Esophagus (tissue), 2 donors: ENCODE measurements at regions not wholly inside any gene's neighbourhood (a gene's known extent, or its start where the extent isn't known, plus 50 kb on each side); places are given as distances from the start of the nearest gene placed in this dataset.

Source experiments
- H3K27ac ChIP-seq, 2 donors: one replicate each; pipeline ENCODE4 v1.5.1; 2013; ENCODE audit warnings: low read depth in 2 of 2, mild to moderate bottlenecking in 2 of 2, inconsistent platforms in 1 of 2, low read length in 1 of 2, moderate library complexity in 1 of 2
- H3K27me3 ChIP-seq, 2 donors: one replicate each; pipeline ENCODE4 v1.6.1; 2013; ENCODE audit warnings: low read length in 2 of 2, control low read depth in 1 of 2, mild to moderate bottlenecking in 1 of 2; ENCODE audit not compliant: insufficient read depth in 2 of 2, control insufficient read depth in 1 of 2
- H3K36me3 ChIP-seq, 2 donors: one replicate each; pipeline ENCODE4 v1.6.1; 2013; ENCODE audit warnings: low read length in 1 of 2; ENCODE audit not compliant: control insufficient read depth in 2 of 2, insufficient read depth in 2 of 2
- H3K4me1 ChIP-seq, 2 donors: one replicate each; pipeline ENCODE4 v1.6.1; 2013; ENCODE audit warnings: low read length in 1 of 2; ENCODE audit not compliant: control insufficient read depth in 2 of 2, insufficient read depth in 2 of 2
- H3K4me3 ChIP-seq, 2 donors: one replicate each; pipeline ENCODE4 v1.5.1; 2013; ENCODE audit warnings: low read length in 2 of 2, mild to moderate bottlenecking in 2 of 2, low read depth in 1 of 2, moderate library complexity in 1 of 2
- H3K9me3 ChIP-seq, 2 donors: one replicate each; pipeline ENCODE4 v1.6.1; 2013; ENCODE audit warnings: mild to moderate bottlenecking in 2 of 2, low read depth in 1 of 2, low read length in 1 of 2, moderate library complexity in 1 of 2; ENCODE audit not compliant: control insufficient read depth in 2 of 2, insufficient read depth in 1 of 2
- WGBS, 2 donors: extraction: QIAGEN DNeasy Blood & Tissue Kit; methylation state at CpG; one replicate each; pipeline ENCODE4 v1.1.7; 2013; 5-methylcytosine and 5-hydroxymethylcytosine counted together
- donor health status: healthy with polysubstance abuse.
- donor health status: Bipolar disorder and iron deficiency.

- WGBS, 2 donors: 82 to 86% methylated on average over 9 of the region's 9 CpGs
- no peaks in the 10 kb centered on the region for H3K36me3 ChIP-seq
- H3K27ac ChIP-seq: no peak overlapping the region
- peaks cover 0 to 1% of the 10 kb centered on the region in 2 donors for H3K9me3 ChIP-seq
- no peaks in the 10 kb centered on the region for H3K4me1 ChIP-seq
- no peaks in the 10 kb centered on the region for H3K27me3 ChIP-seq
- H3K4me3 ChIP-seq: no peak overlapping the region
Measured at GRCh38 chr6:3571836-3572235, 115.0 kb upstream of the SLC22A23 start.

- H3K4me3 ChIP-seq: no peak overlapping the region
- no peak overlapping the region for H3K27ac ChIP-seq
- H3K9me3 ChIP-seq: peaks cover 0 to 1% of the 10 kb centered on the region in 2 donors
- H3K36me3 ChIP-seq: no peaks in the 10 kb centered on the region
- 76 to 88% methylated on average over 6 of the region's 6 CpGs for WGBS, 2 donors
- no peaks in the 10 kb centered on the region for H3K27me3 ChIP-seq
- no peaks in the 10 kb centered on the region for H3K4me1 ChIP-seq
Measured at GRCh38 chr6:3571250-3571681, 114.4 kb upstream of the SLC22A23 start.

DNA sequence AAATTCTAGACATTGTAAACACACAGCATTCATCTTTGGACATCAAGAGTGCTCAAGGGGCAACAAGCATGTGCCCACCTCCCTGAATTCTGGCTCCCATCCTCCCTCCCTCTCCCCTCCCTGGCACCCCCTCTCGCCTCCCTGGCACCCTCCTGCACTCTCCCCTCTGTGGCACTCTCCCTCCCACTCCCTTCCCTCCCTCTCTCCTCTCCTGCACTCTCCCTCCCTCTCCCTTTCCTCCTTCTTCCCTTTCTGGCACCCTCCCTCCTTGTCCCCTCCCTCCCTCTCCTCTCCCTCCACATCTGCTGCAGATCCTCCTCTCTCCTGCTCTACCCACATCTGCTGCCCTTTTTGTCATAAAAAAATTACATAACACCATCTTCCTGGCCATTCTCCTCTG, 113.0 kb upstream of the SLC22A23 start:
- no peak overlapping the region for H3K27ac ChIP-seq
- H3K4me3 ChIP-seq: no peak overlapping the region
- 89 to 95% methylated on average over 1 of the region's 1 CpG for WGBS, 2 donors
- no peaks in the 10 kb centered on the region for H3K4me1 ChIP-seq
- H3K27me3 ChIP-seq: no peaks in the 10 kb centered on the region
- H3K36me3 ChIP-seq: no peaks in the 10 kb centered on the region
- H3K9me3 ChIP-seq: peaks cover 0 to 1% of the 10 kb centered on the region in 2 donors

- Histone ChIP-seq H3K27me3 (no peaks in the 10 kb centered on the region), H3K4me1 (no peaks in the 10 kb centered on the region), H3K9me3 (no peaks in the 10 kb centered on the region), H3K4me3 (no peak overlapping the region), H3K27ac (no peak overlapping the region), H3K36me3 (no peaks in the 10 kb centered on the region)
- WGBS, 2 donors: 73 to 75% methylated on average over 7 of the region's 7 CpGs
Measured at GRCh38 chr6:3568396-3569082, 111.7 kb upstream of the SLC22A23 start.

- no peaks in the 10 kb centered on the region for H3K27me3 ChIP-seq
- WGBS, 2 donors: 90 to 92% methylated on average over 8 of the region's 8 CpGs
- H3K27ac ChIP-seq: no peak overlapping the region
- H3K36me3 ChIP-seq: no peaks in the 10 kb centered on the region
- H3K9me3 ChIP-seq: no peaks in the 10 kb centered on the region
- H3K4me1 ChIP-seq: no peaks in the 10 kb centered on the region
- H3K4me3 ChIP-seq: no peak overlapping the region
Measured at GRCh38 chr6:3566812-3567211, 110.0 kb upstream of the SLC22A23 start.

DNA sequence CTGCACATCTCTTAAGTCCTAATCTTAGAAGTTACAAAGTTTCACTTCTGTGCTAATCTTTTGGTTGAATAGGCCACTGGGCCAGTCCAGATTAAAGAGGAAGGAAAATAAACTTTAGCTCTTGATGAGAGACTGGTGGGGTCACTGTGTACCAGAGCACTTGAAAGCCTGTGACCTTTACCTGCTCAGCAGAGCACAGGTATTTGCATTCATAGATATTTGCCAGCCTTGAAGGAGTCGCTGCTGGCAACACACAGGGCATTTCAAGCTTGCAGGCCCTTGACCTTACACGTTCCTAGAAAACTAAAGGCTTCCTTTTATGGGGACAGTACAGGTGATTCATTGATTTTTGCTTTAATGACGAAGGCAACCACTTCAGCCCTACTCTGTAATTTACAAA, 108.4 kb upstream of the SLC22A23 start:
- no peak overlapping the region for H3K4me3 ChIP-seq
- 84 to 87% methylated on average over 3 of the region's 3 CpGs for WGBS, 2 donors
- H3K27ac ChIP-seq: no peak overlapping the region
- H3K36me3 ChIP-seq: no peaks in the 10 kb centered on the region
- no peaks in the 10 kb centered on the region for H3K4me1 ChIP-seq
- H3K27me3 ChIP-seq: no peaks in the 10 kb centered on the region
- H3K9me3 ChIP-seq: no peaks in the 10 kb centered on the region

- Histone ChIP-seq H3K9me3 (no peaks in the 10 kb centered on the region), H3K36me3 (no peaks in the 10 kb centered on the region), H3K27ac (no peak overlapping the region), H3K27me3 (no peaks in the 10 kb centered on the region), H3K4me3 (no peak overlapping the region), H3K4me1 (no peaks in the 10 kb centered on the region)
- 69 to 77% methylated on average over 1 of the region's 1 CpG for WGBS, 2 donors
Measured at GRCh38 chr6:3561725-3562124, 104.9 kb upstream of the SLC22A23 start.

GRCh38 chr6:3560211-3560610, 103.4 kb upstream of the SLC22A23 start:
- Histone ChIP-seq H3K9me3 (no peaks in the 10 kb centered on the region), H3K27ac (no peak overlapping the region), H3K4me3 (no peak overlapping the region), H3K4me1 (no peaks in the 10 kb centered on the region), H3K27me3 (no peaks in the 10 kb centered on the region), H3K36me3 (no peaks in the 10 kb centered on the region)
- 85% methylated on average over 1 of the region's 1 CpG for WGBS, 2 donors

GRCh38 chr6:3559561-3559960, 102.7 kb upstream of the SLC22A23 start:
- Histone ChIP-seq H3K4me3 (no peak overlapping the region), H3K36me3 (no peaks in the 10 kb centered on the region), H3K27me3 (no peaks in the 10 kb centered on the region), H3K27ac (no peak overlapping the region), H3K9me3 (no peaks in the 10 kb centered on the region), H3K4me1 (no peaks in the 10 kb centered on the region)
- WGBS, 2 donors: 65 to 76% methylated on average over 3 of the region's 3 CpGs

GRCh38 chr6:3557336-3557735, 100.5 kb upstream of the SLC22A23 start:
- H3K9me3 ChIP-seq: no peaks in the 10 kb centered on the region
- no peaks in the 10 kb centered on the region for H3K27me3 ChIP-seq
- H3K36me3 ChIP-seq: no peaks in the 10 kb centered on the region
- no peak overlapping the region for H3K27ac ChIP-seq
- 63 to 68% methylated on average over 3 of the region's 3 CpGs for WGBS, 2 donors
- H3K4me1 ChIP-seq: no peaks in the 10 kb centered on the region
- no peak overlapping the region for H3K4me3 ChIP-seq
